ENCODE measurements at regions not wholly inside any gene's neighbourhood (a gene's known extent, or its start where the extent isn't known, plus 50 kb on each side); places are given as distances from the start of the nearest gene placed in this dataset.

- Histone ChIP-seq H3K4me3 (replicated peaks; ENCODE audit: low read depth, low read length) (no peak overlapping the region), H3K36me3 (ENCODE audit: control insufficient read depth, insufficient read depth, low read length) (no peaks in the 10 kb centered on the region), H3K27me3 (replicated peaks; ENCODE audit: control insufficient read depth, insufficient read depth, low read length) (no peaks in the 10 kb centered on the region)
- DNase-seq (ENCODE audit: extremely low read depth, insufficient read length), result no peak
- TF ChIP-seq CTCF (IDR thresholded peaks at IDR 0.05; ENCODE audit: insufficient read depth, low read length, poor library complexity, severe bottlenecking), result no peak
These were observed 320.2 kb upstream of the RGMB start for GRCh38 chr5:98453296-98453695.

DNA sequence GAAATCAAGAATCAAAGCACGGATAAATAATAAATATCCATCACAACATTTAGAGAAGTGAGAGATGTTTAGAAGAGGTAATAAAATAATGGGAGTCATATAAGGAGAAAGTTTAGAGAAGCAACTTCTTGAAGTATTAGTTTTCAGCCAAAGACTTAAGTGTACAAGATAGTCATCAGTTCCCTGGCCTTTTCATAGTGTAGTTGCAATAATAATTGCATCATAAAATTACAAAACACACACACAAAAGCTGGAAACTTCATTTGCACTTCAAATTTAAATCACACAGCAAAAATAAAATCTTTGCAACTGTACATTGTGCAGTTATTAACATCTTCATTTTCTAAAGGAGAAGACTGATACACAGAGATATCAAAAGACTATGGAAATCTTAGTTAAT is 319.1 kb upstream of the RGMB start:
- no peaks in the 10 kb centered on the region for H3K27me3 ChIP-seq (replicated peaks; ENCODE audit: control insufficient read depth, insufficient read depth, low read length)

GRCh38 chr5:98454904-98455303 is 318.6 kb upstream of the RGMB start:
- H3K36me3 ChIP-seq (ENCODE audit: control insufficient read depth, insufficient read depth, low read length), result no peaks in the 10 kb centered on the region
- no peaks in the 10 kb centered on the region for H3K27me3 ChIP-seq (replicated peaks; ENCODE audit: control insufficient read depth, insufficient read depth, low read length)
- no peak for DNase-seq (ENCODE audit: extremely low read depth, insufficient read length)
- no peak for TF ChIP-seq CTCF (IDR thresholded peaks at IDR 0.05; ENCODE audit: insufficient read depth, low read length, poor library complexity, severe bottlenecking)
- no peak overlapping the region for H3K4me3 ChIP-seq (replicated peaks; ENCODE audit: low read depth, low read length)

More for the DNA sequence above, 319.1 kb upstream of the RGMB start:
- Histone ChIP-seq H3K4me3 (replicated peaks; ENCODE audit: low read depth, low read length) (no peak overlapping the region), H3K36me3 (ENCODE audit: control insufficient read depth, insufficient read depth, low read length) (no peaks in the 10 kb centered on the region)
- DNase-seq (ENCODE audit: extremely low read depth, insufficient read length), result no peak
- no peak for TF ChIP-seq CTCF (IDR thresholded peaks at IDR 0.05; ENCODE audit: insufficient read depth, low read length, poor library complexity, severe bottlenecking)

GRCh38 chr5:98455665-98456064 is 317.8 kb upstream of the RGMB start:
- H3K36me3 ChIP-seq (ENCODE audit: control insufficient read depth, insufficient read depth, low read length), result no peaks in the 10 kb centered on the region
- DNase-seq (ENCODE audit: extremely low read depth, insufficient read length), result no peak
- H3K27me3 ChIP-seq (replicated peaks; ENCODE audit: control insufficient read depth, insufficient read depth, low read length), result no peaks in the 10 kb centered on the region
- H3K4me3 ChIP-seq (replicated peaks; ENCODE audit: low read depth, low read length), result no peak overlapping the region
- no peak for TF ChIP-seq CTCF (IDR thresholded peaks at IDR 0.05; ENCODE audit: insufficient read depth, low read length, poor library complexity, severe bottlenecking)

DNA sequence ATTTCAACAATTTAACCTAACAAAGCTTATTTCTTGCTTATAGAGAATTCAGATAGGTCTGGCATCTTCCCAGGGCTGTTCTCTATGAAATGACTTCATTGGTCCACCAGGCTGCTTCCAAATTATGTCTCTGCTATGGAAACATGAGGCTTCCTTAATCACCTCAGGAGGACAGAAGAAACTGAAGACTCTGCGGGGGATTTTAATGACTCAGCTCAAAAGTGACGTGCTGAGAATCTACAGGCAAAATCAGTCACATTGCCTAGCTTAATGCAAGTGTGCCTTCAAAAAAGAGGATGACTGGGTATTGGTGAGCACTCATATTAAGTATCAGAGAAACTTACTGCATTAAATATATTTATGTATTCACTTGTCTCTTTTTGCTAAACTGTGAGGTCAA is 315.5 kb upstream of the RGMB start:
- DNase-seq (ENCODE audit: extremely low read depth, insufficient read length), result no peak
- no peaks in the 10 kb centered on the region for H3K27me3 ChIP-seq (replicated peaks; ENCODE audit: control insufficient read depth, insufficient read depth, low read length)
- no peak overlapping the region for H3K4me3 ChIP-seq (replicated peaks; ENCODE audit: low read depth, low read length)
- H3K36me3 ChIP-seq (ENCODE audit: control insufficient read depth, insufficient read depth, low read length), result no peaks in the 10 kb centered on the region
- TF ChIP-seq CTCF (IDR thresholded peaks at IDR 0.05; ENCODE audit: insufficient read depth, low read length, poor library complexity, severe bottlenecking), result no peak

DNA sequence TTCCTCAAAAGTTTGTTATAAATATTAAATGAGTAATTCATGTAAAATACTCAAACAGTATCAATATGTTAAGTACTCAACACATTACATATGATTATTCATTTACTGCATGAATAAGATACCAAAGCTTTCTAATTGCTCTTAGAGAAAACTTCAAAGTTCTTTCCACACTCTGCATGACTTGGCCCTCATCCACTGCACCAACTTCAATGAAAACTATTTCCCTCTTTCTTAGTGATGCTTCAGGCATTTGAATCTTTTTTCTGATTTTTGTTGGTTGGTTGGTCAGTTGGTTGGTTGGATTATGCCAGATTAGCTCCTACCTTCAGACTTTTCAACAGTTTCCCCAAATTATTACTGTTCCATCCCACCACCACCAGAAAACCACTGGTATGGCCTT is 314.7 kb upstream of the RGMB start:
- no peak for TF ChIP-seq CTCF (IDR thresholded peaks at IDR 0.05; ENCODE audit: insufficient read depth, low read length, poor library complexity, severe bottlenecking)
- Histone ChIP-seq H3K4me3 (replicated peaks; ENCODE audit: low read depth, low read length) (no peak overlapping the region), H3K27me3 (replicated peaks; ENCODE audit: control insufficient read depth, insufficient read depth, low read length) (no peaks in the 10 kb centered on the region), H3K36me3 (ENCODE audit: control insufficient read depth, insufficient read depth, low read length) (no peaks in the 10 kb centered on the region)
- DNase-seq (ENCODE audit: extremely low read depth, insufficient read length), result no peak
